BLaER1 (cell line): ENCODE measurements at regions not wholly inside any gene's neighbourhood (a gene's known extent, or its start where the extent isn't known, plus 50 kb on each side); places are given as distances from the start of the nearest gene placed in this dataset.

Experiments
- H3K27ac ChIP-seq: shearing (Covaris generic); formaldehyde crosslinking; 2 replicates; pipeline ENCODE4 v1.8.1; 2022
- H3K27me3 ChIP-seq: shearing (Covaris generic); formaldehyde crosslinking; 2 replicates; pipeline ENCODE4 v1.8.1; 2022
- H3K36me3 ChIP-seq: shearing (Covaris generic); formaldehyde crosslinking; 2 replicates; pipeline ENCODE4 v1.8.1; 2022
- H3K4me1 ChIP-seq: shearing (Covaris generic); formaldehyde crosslinking; 2 replicates; pipeline ENCODE4 v1.8.1; 2022
- H3K4me2 ChIP-seq: shearing (Covaris generic); formaldehyde crosslinking; 2 replicates; pipeline ENCODE4 v1.8.1; 2022
- H3K4me3 ChIP-seq: shearing (Covaris generic); formaldehyde crosslinking; 2 replicates; pipeline ENCODE4 v1.8.1; 2022
- H3K9ac ChIP-seq: shearing (Covaris generic); formaldehyde crosslinking; 2 replicates; pipeline ENCODE4 v1.8.1; 2022
- H3K9me3 ChIP-seq: shearing (Covaris generic); formaldehyde crosslinking; 2 replicates; pipeline ENCODE4 v1.8.1; 2022
- H4K20me1 ChIP-seq: shearing (Covaris generic); formaldehyde crosslinking; 2 replicates; pipeline ENCODE4 v1.8.1; 2022
- Cebpa-rat ChIP-seq: shearing (Covaris generic); IDR thresholded peaks from 2 replicates; pipeline ENCODE4 v1.8.1; 2022

DNA sequence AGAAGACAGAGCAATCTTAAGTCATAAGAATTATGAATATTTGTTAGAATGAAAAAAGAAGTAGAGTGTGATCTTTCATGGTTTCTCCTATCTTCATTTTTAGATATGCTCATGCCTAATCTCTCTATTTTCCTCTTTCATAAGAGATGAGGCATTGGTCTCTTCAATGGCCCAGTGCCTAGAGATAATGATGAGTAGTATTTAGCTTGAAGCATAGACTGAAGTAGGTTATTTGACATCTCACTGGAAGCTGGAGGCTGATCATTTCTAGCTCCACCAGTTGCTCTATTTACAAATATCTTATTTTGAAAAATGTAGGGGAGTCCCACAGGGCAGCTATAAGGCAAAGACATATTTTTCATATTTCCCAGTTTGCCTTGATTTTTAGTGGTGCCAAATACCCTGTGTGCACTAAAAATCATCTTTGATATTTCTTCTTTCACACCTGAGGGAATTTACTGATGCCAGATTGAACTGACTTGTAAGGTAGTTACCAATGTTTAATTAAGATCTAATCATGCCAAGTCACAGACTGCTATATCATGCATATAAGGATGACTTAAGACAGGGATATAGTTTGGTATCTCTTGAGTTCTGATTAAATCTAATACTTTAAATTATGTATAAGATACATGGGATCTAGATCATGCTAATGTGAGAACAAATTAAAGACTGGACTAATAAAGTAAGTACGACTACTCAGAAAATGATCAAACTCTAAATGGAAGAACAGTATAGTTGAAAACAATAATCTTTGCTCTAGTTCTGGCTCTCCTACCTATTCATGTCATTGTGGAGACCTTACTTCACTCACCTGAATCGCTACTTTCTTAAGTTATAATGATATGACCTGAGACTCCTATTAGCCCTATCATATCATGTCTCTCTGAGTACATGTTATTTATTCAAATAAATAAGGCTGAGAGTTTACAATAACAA lies 108.2 kb upstream of the IFNE start:
- Histone ChIP-seq H3K27me3 (no peaks in the 10 kb centered on the region), H3K9me3 (no peaks in the 10 kb centered on the region), H3K36me3 (no peaks in the 10 kb centered on the region), H3K4me2 (no peak overlapping the region), H3K9ac (no peak overlapping the region), H3K27ac (no peak overlapping the region), H3K4me1 (no peaks in the 10 kb centered on the region), H4K20me1 (no peaks in the 10 kb centered on the region), H3K4me3 (no peak overlapping the region)
- no peak for TF ChIP-seq Cebpa-rat

- Histone ChIP-seq H3K4me3 (no peak overlapping the region), H3K36me3 (no peaks in the 10 kb centered on the region), H3K4me1 (no peaks in the 10 kb centered on the region), H3K9ac (no peak overlapping the region), H3K9me3 (no peaks in the 10 kb centered on the region), H3K27ac (no peak overlapping the region), H4K20me1 (no peaks in the 10 kb centered on the region), H3K4me2 (no peak overlapping the region), H3K27me3 (no peaks in the 10 kb centered on the region)
- no peak for TF ChIP-seq Cebpa-rat
Observed at GRCh38 chr9:21591221-21592062, 109.3 kb upstream of the IFNE start.

GRCh38 chr9:21592063-21592338 lies 109.9 kb upstream of the IFNE start:
- no peaks in the 10 kb centered on the region for H3K27me3 ChIP-seq
- no peak for TF ChIP-seq Cebpa-rat
- H4K20me1 ChIP-seq = no peaks in the 10 kb centered on the region
- H3K4me1 ChIP-seq = no peaks in the 10 kb centered on the region
- H3K9ac ChIP-seq = no peak overlapping the region
- no peak overlapping the region for H3K27ac ChIP-seq
- no peak overlapping the region for H3K4me2 ChIP-seq
- no peaks in the 10 kb centered on the region for H3K9me3 ChIP-seq
- H3K36me3 ChIP-seq = no peaks in the 10 kb centered on the region
- no peak overlapping the region for H3K4me3 ChIP-seq

DNA sequence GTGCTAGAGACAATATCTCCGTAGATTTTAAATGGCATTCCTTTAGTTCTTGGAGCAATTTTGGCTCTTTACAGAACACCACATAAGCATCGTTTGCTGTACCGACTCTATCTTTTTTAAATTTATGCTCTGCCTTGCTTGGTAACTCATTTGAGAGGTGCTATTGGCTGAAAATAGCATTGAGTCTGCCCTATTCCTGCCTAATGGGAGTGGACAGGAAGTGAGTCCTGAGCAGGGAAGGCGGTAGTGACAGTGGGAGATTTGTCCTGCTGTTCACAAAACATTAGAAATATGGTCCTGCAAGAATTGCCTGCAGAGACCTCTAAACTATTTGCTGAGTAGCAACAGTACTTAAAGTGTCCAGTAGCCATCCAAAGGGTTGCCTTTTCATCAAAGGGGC lies 115.2 kb upstream of the IFNE start:
- H4K20me1 ChIP-seq = no peaks in the 10 kb centered on the region
- H3K27ac ChIP-seq = no peak overlapping the region
- no peaks in the 10 kb centered on the region for H3K36me3 ChIP-seq
- no peak for TF ChIP-seq Cebpa-rat
- no peak overlapping the region for H3K4me3 ChIP-seq
- H3K9me3 ChIP-seq = no peaks in the 10 kb centered on the region
- no peaks in the 10 kb centered on the region for H3K4me1 ChIP-seq
- H3K27me3 ChIP-seq = no peaks in the 10 kb centered on the region
- H3K4me2 ChIP-seq = no peak overlapping the region
- no peak overlapping the region for H3K9ac ChIP-seq

DNA sequence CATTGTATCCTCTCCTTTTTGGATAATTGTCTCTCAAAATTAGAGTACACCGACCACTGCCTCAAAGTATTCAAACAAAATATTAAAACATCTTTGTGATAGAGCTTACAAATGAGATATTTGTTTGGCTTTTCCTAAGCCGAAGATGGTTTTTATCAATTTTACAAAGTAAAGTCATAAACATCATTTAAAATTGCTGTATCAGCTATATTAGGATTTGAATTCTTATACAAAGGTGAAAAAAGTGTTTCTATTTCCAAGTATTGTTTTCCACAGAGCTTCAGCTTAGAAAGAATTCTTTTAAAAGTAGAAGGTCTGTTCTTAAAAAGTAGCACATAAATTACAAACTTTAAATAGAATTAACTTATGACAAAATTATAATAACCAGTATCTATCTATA lies 116.6 kb upstream of the IFNE start:
- Histone ChIP-seq H3K4me2 (no peak overlapping the region), H3K9ac (no peak overlapping the region), H3K27me3 (no peaks in the 10 kb centered on the region), H3K9me3 (no peaks in the 10 kb centered on the region), H3K27ac (no peak overlapping the region), H3K4me1 (no peaks in the 10 kb centered on the region), H3K4me3 (no peak overlapping the region), H4K20me1 (no peaks in the 10 kb centered on the region), H3K36me3 (no peaks in the 10 kb centered on the region)
- TF ChIP-seq Cebpa-rat = no peak

DNA sequence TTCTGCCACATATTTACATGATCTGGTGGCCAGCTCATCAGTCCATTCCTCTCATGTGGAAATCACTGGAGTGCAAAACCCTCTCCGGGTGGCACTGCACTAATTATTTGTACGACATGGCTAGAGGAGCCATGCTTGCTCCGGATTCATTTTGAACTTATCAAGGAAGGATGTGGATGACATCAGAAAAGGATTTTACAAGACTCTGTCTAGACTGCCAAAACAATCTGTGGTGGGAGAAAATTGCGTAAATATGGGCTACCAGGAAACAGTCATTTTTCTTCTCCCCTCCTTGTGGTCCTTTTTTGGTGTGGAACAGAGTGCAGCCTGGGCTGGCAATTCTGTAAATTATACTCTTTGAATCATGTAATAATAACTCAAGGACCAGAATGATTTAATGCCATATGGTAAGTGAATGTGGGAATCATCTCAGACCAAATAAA lies 123.4 kb upstream of the IFNE start:
- Histone ChIP-seq H4K20me1 (no peaks in the 10 kb centered on the region), H3K36me3 (no peaks in the 10 kb centered on the region), H3K27me3 (no peaks in the 10 kb centered on the region), H3K9ac (no peak overlapping the region), H3K27ac (no peak overlapping the region), H3K9me3 (no peaks in the 10 kb centered on the region), H3K4me2 (no peak overlapping the region), H3K4me1 (no peaks in the 10 kb centered on the region), H3K4me3 (no peak overlapping the region)
- no peak for TF ChIP-seq Cebpa-rat

GRCh38 chr9:21607576-21607975 lies 125.5 kb upstream of the IFNE start:
- H3K27me3 ChIP-seq = no peaks in the 10 kb centered on the region
- H3K27ac ChIP-seq = no peak overlapping the region
- no peaks in the 10 kb centered on the region for H3K36me3 ChIP-seq

DNA sequence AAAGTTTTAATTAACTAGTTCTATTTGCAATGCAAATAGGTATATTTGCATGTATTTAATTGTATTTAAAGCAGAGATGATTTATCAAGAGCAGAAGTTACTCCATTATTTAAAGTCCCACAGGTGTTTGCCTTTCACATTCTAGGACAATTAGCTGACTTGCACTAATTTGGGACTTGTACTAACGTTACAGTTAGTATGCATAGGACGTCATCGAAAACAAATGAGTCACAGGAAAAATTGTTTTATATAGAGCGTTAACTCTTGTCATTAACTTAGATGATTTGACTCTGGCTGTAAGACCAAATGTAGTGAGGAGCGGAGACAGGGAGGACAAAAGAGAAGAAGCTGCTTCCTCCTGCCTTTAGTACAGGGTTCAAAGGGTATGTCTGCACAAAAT lies 126.1 kb upstream of the IFNE start:
- TF ChIP-seq Cebpa-rat = no peak
- Histone ChIP-seq H3K4me1 (no peaks in the 10 kb centered on the region), H3K27ac (no peak overlapping the region), H3K4me3 (no peak overlapping the region), H4K20me1 (no peaks in the 10 kb centered on the region), H3K9me3 (no peaks in the 10 kb centered on the region), H3K4me2 (no peak overlapping the region), H3K36me3 (no peaks in the 10 kb centered on the region), H3K27me3 (no peaks in the 10 kb centered on the region), H3K9ac (no peak overlapping the region)

More at GRCh38 chr9:21607576-21607975, 125.5 kb upstream of the IFNE start:
- no peaks in the 10 kb centered on the region for H3K9me3 ChIP-seq
- H4K20me1 ChIP-seq = no peaks in the 10 kb centered on the region
- no peak for TF ChIP-seq Cebpa-rat
- H3K9ac ChIP-seq = no peak overlapping the region
- H3K4me3 ChIP-seq = no peak overlapping the region
- no peak overlapping the region for H3K4me2 ChIP-seq
- H3K4me1 ChIP-seq = no peaks in the 10 kb centered on the region

DNA sequence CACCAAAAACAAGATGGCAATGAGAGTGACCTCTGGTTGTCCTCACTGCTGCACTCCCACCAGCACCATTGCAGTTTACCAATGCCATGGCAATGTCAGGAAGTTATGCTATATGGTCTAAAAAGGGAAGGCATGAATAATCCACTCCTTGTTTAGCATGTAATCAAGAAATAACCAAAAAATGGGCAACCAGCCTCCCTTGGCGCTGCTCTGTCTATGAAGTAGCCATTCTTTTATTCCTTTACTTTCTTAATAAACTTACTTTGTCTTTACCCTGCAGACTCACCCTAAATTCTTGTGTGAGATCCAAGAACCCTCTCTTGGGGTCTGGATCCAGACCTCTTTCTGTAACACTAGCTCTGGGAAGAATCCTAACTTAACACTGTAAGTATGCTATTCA lies 127.4 kb upstream of the IFNE start:
- no peak overlapping the region for H3K4me2 ChIP-seq
- H3K27ac ChIP-seq = no peak overlapping the region
- H3K9me3 ChIP-seq = no peaks in the 10 kb centered on the region
- H3K27me3 ChIP-seq = no peaks in the 10 kb centered on the region
- H4K20me1 ChIP-seq = no peaks in the 10 kb centered on the region
- H3K36me3 ChIP-seq = no peaks in the 10 kb centered on the region
- no peaks in the 10 kb centered on the region for H3K4me1 ChIP-seq
- H3K9ac ChIP-seq = no peak overlapping the region
- TF ChIP-seq Cebpa-rat = no peak
- H3K4me3 ChIP-seq = no peak overlapping the region

- Histone ChIP-seq H3K9ac (no peak overlapping the region), H3K4me3 (no peak overlapping the region), H3K4me2 (no peak overlapping the region), H3K9me3 (no peaks in the 10 kb centered on the region), H3K27ac (no peak overlapping the region), H3K36me3 (no peaks in the 10 kb centered on the region), H3K4me1 (peaks cover 8% of the 10 kb centered on the region), H4K20me1 (no peaks in the 10 kb centered on the region), H3K27me3 (no peaks in the 10 kb centered on the region)
- TF ChIP-seq Cebpa-rat = no peak
Observed at GRCh38 chr9:21611891-21612290, 129.8 kb upstream of the IFNE start.
